Endothelial cell of umbilical vein (primary cell): ENCODE measurements at regions not wholly inside any gene's neighbourhood (a gene's known extent, or its start where the extent isn't known, plus 50 kb on each side); places are given as distances from the start of the nearest gene placed in this dataset.

Experiments
- BruUV-seq: library from RNA; stranded (reverse); fragments of 400-500 nt; replicated peaks from 2 replicates; lab custom pipeline; 2021; lab: Mats Ljungman, UMichigan
- CTCF ChIA-PET: fragments of 300-600, 350-600 bp; sonication (Branson Sonifier 250); formaldehyde crosslinking; loops from one replicate; lab custom pipeline; 2021; ENCODE audit warnings: antibody characterized with exemption, inconsistent platforms; lab: Charles Lee
- POLR2A ChIA-PET: fragments of 300-600, 350-600 bp; sonication (Branson Sonifier 250); formaldehyde crosslinking; loops from one replicate; lab custom pipeline; 2021; ENCODE audit warnings: antibody characterized with exemption, inconsistent platforms; lab: Charles Lee
- DNase-seq: peaks from one replicate; pipeline ENCODE4 v3.0.0-alpha.2; 2011; ENCODE audit warnings: low read depth, low spot score
- FAIRE-seq: peaks from 2 replicates; lab custom pipeline; 2011; peaks lifted over from hg19 to GRCh38; lab: Jason Lieb, UNC
- H2AFZ ChIP-seq: 2 replicates; pipeline ENCODE4 v1.6.0; 2012; ENCODE audit warnings: low read depth, low read length, control low read depth, inconsistent platforms
- H3K27ac ChIP-seq: 2 replicates; pipeline ENCODE4 v1.5.1; 2011; ENCODE audit warnings: low read depth, mild to moderate bottlenecking, control low read depth, low read length, moderate library complexity; ENCODE audit not compliant: insufficient read depth
- H3K27me3 ChIP-seq, 2 experiments: 2 replicates each; pipeline versions ENCODE4 v1.6.0 to v1.6.1; 2011; ENCODE audit warnings: low read length in 2 of 2, mixed read lengths in 1 of 2; ENCODE audit not compliant: control insufficient read depth in 2 of 2, insufficient read depth in 2 of 2
- H3K36me3 ChIP-seq, 2 experiments: 2 replicates in 1 of 2; 3 replicates in 1 of 2; pipeline ENCODE4 v1.5.1; 2011; ENCODE audit warnings: low read length in 2 of 2, mild to moderate bottlenecking in 1 of 2, moderate library complexity in 1 of 2; ENCODE audit not compliant: control insufficient read depth in 2 of 2, insufficient read depth in 2 of 2; ENCODE audit errors: extremely low read depth in 1 of 2
- H3K4me1 ChIP-seq: 3 replicates; pipeline ENCODE4 v1.5.1; 2011; ENCODE audit warnings: mild to moderate bottlenecking, low read length; ENCODE audit not compliant: control insufficient read depth, insufficient read depth; ENCODE audit errors: extremely low read depth
- H3K4me2 ChIP-seq: 2 replicates; pipeline ENCODE4 v1.6.1; 2011; ENCODE audit warnings: low read length, control low read depth, mixed read lengths; ENCODE audit not compliant: insufficient read depth
- H3K4me3 ChIP-seq, 3 experiments: fragments of 200-600 bp in 1 of 3; sonication (generic), shearing (Covaris generic) in 1 of 3; replicated peaks in 1 of 3; 2 replicates each; pipeline ENCODE4 v1.5.1; 2011 to 2016; ENCODE audit warnings: control low read depth in 3 of 3, low read length in 3 of 3, mild to moderate bottlenecking in 2 of 3, inconsistent platforms in 1 of 3, low read depth in 1 of 3, moderate library complexity in 1 of 3; ENCODE audit not compliant: insufficient read depth in 1 of 3
- H3K79me2 ChIP-seq: 2 replicates; pipeline ENCODE4 v1.6.0; 2012; ENCODE audit warnings: low read length, inconsistent platforms; ENCODE audit not compliant: control insufficient read depth, insufficient read depth
- H3K9ac ChIP-seq: replicated peaks from 2 replicates; pipeline ENCODE3; 2011; ENCODE audit warnings: low read length, control low read depth; ENCODE audit not compliant: insufficient read depth; ENCODE audit errors: extremely low read depth
- H3K9me1 ChIP-seq: replicated peaks from 3 replicates; pipeline ENCODE4 v1.6.0; 2011; ENCODE audit warnings: mild to moderate bottlenecking, low read length; ENCODE audit not compliant: control insufficient read depth, insufficient read depth; ENCODE audit errors: extremely low read depth
- H3K9me3 ChIP-seq: replicated peaks from 2 replicates; pipeline ENCODE4 v1.5.1; 2012; ENCODE audit warnings: low read length, inconsistent platforms; ENCODE audit not compliant: control insufficient read depth, insufficient read depth
- H4K20me1 ChIP-seq: replicated peaks from 2 replicates; pipeline ENCODE3; 2011; ENCODE audit warnings: mild to moderate bottlenecking, low read length; ENCODE audit not compliant: control insufficient read depth, insufficient read depth; ENCODE audit errors: extremely low read depth
- CTCF ChIP-seq, 2 donors: IDR thresholded peaks; 1 replicate in 1 of 2; 2 replicates in 1 of 2; pipeline ENCODE4 v1.5.1; 2011; ENCODE audit warnings: low read length in 2 of 2, mild to moderate bottlenecking in 2 of 2, moderate library complexity in 2 of 2, control low read depth in 1 of 2, inconsistent platforms in 1 of 2, low read depth in 1 of 2; ENCODE audit not compliant: insufficient read depth in 1 of 2; ENCODE audit errors: extremely low read depth in 1 of 2
- EZH2 ChIP-seq: IDR thresholded peaks from 2 replicates; pipeline ENCODE4 v1.6.1; 2012; ENCODE audit warnings: borderline replicate concordance, low read depth, mild to moderate bottlenecking, moderate library complexity, low read length, inconsistent platforms; ENCODE audit not compliant: severe bottlenecking
- FOS ChIP-seq: IDR thresholded peaks from 2 replicates; pipeline ENCODE4 v1.6.1; 2011; ENCODE audit warnings: mild to moderate bottlenecking, low read length, moderate library complexity, borderline replicate concordance; ENCODE audit not compliant: insufficient read depth
- GATA2 ChIP-seq: IDR thresholded peaks from 2 replicates; pipeline ENCODE4 v1.7.0; 2011; ENCODE audit warnings: low read depth, mild to moderate bottlenecking, moderate library complexity, mixed read lengths, low read length; ENCODE audit not compliant: insufficient read length, insufficient read depth
- JUN ChIP-seq: IDR thresholded peaks from 2 replicates; pipeline ENCODE4 v1.6.1; 2011; ENCODE audit warnings: borderline replicate concordance, low read depth; ENCODE audit not compliant: insufficient read length, insufficient read depth
- MYC ChIP-seq: IDR thresholded peaks from one replicate; pipeline ENCODE4 v1.6.1; 2011; ENCODE audit warnings: mild to moderate bottlenecking, low read depth, low read length
- POLR2A ChIP-seq: IDR thresholded peaks from 2 replicates; pipeline ENCODE4 v1.6.1; 2012; ENCODE audit warnings: low read depth, mild to moderate bottlenecking, control low read depth, low read length
- POLR2AphosphoS5 ChIP-seq: IDR thresholded peaks from 2 replicates; pipeline ENCODE4 v1.6.1; 2012; ENCODE audit warnings: low read depth, mild to moderate bottlenecking, control low read depth, low read length, moderate library complexity; ENCODE audit not compliant: insufficient read depth
- dilution Hi-C: fragments of 300-500 bp; cut with MboI; formaldehyde crosslinking; loops from one replicate; pipeline ENCODE4 v1.15.0; 2019; ENCODE audit warnings: low sequenced_read_pairs; ENCODE audit not compliant: extremely low pct_ligation_motif_present
- intact Hi-C: fragments of 100-400 bp; cut with micrococcal nuclease; formaldehyde crosslinking; loops from one replicate; pipeline ENCODE4 v1.10.0; 2022
- TF ChIP-seq, protein P1 (sequence below): IDR thresholded peaks from 2 replicates; pipeline ENCODE4 v1.6.1; 2011; ENCODE audit not compliant: insufficient read depth, insufficient read length

GRCh38 chr6:91826128-91826527, 1239.3 kb upstream of the MAP3K7 start:
- TF ChIP-seq POLR2A (no peak), GATA2 (no peak), MYC (no peak), POLR2AphosphoS5 (no peak), JUN (no peak), CTCF (IDR thresholded peaks at IDR 0.05; ENCODE audit: extremely low read depth in 1 of 2, insufficient read depth in 1 of 2, low read depth in 1 of 2, low read length in 2 of 2) (no peak), FOS (no peak), EZH2 (no peak)
- TF ChIP-seq, protein P1, sequence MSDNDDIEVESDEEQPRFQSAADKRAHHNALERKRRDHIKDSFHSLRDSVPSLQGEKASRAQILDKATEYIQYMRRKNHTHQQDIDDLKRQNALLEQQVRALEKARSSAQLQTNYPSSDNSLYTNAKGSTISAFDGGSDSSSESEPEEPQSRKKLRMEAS = no peak
- Histone ChIP-seq H3K4me2 (no peak overlapping the region), H3K36me3 (no peaks in the 10 kb centered on the region), H3K4me3 (no peak overlapping the region), H3K9me1 (no peaks in the 10 kb centered on the region), H3K9me3 (no peaks in the 10 kb centered on the region), H3K4me1 (no peaks in the 10 kb centered on the region), H3K79me2 (no peaks in the 10 kb centered on the region), H3K27ac (no peak overlapping the region), H3K27me3 (no peaks in the 10 kb centered on the region), H4K20me1 (no peaks in the 10 kb centered on the region), H3K9ac (no peak overlapping the region), H2AFZ (no peak overlapping the region)
- dilution Hi-C loops = no loop called here
- ChIA-PET POLR2A (no interaction called here), CTCF (no interaction called here)
- FAIRE-seq (no peak), DNase-seq (no peak)
- intact Hi-C loops = no loop called here
- BruUV-seq = no TSS peak
